GM12874 (cell line): ENCODE measurements at regions not wholly inside any gene's neighbourhood (a gene's known extent, or its start where the extent isn't known, plus 50 kb on each side); places are given as distances from the start of the nearest gene placed in this dataset.

ENCODE experiments used
- CTCF ChIP-seq: IDR thresholded peaks from 2 replicates; pipeline ENCODE4 v1.5.1; 2011; ENCODE audit warnings: low read depth, mild to moderate bottlenecking, control low read depth, low read length, moderate library complexity; ENCODE audit not compliant: insufficient read depth

GRCh38 chr2:217415316-217415715 lies 555.5 kb upstream of the TNP1 start:
- TF ChIP-seq CTCF: no peak

- TF ChIP-seq CTCF: no peak
These were observed 554.6 kb upstream of the TNP1 start for GRCh38 chr2:217414429-217414828.

DNA sequence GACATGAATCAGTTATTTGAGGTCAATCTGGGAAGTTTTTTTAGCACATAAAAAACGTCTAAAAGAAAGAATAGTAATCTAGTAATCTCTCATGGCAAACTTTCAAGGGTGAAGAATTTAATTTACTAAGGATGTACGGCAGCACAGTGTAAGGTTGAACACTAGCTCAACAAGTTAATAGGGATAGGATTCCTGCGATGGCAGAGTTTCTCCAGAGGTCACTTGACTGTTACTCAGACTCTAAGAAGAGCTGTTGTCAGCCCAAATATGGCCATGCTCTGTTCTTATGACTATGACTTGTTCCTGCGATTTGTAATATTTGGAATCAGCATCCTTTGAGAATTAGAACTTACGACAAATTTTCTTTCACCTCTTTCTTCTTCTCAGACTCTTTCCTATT lies 553.3 kb upstream of the TNP1 start:
- TF ChIP-seq CTCF: no peak

GRCh38 chr2:217412721-217413120 lies 552.9 kb upstream of the TNP1 start:
- TF ChIP-seq CTCF: no peak

- no peak for TF ChIP-seq CTCF
These were observed 552.4 kb upstream of the TNP1 start for GRCh38 chr2:217412277-217412676.

DNA sequence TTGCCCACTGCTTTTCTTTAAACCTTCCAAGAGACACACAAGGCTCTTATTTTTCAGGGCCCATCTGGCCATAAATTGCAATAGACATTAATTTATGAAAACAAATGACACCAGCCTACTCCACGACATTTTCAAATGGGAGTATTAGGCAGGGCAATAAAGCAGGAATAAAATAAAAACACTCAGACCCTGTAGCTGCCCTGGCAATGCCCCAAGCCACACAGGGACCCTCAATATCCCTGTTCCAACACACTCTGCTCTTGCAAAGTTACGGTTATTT lies 550.8 kb upstream of the TNP1 start:
- no peak for TF ChIP-seq CTCF

GRCh38 chr2:217409949-217410680 lies 550.3 kb upstream of the TNP1 start:
- no peak for TF ChIP-seq CTCF

- no peak for TF ChIP-seq CTCF
These were observed 547.5 kb upstream of the TNP1 start for GRCh38 chr2:217407362-217407761.
